Activated CD4-positive, alpha-beta memory T cell treated with anti-CD3 and anti-CD28 coated beads for 36 hours (primary cell): ENCODE measurements at regions not wholly inside any gene's neighbourhood (a gene's known extent, or its start where the extent isn't known, plus 50 kb on each side); places are given as distances from the start of the nearest gene placed in this dataset.

Experiments used
- CTCF ChIA-PET: fragments of 350-600 bp; sonication (Branson Sonifier 250); formaldehyde crosslinking; loops from one replicate; lab custom pipeline; 2021; ENCODE audit warnings: antibody characterized with exemption, inconsistent platforms; lab: Charles Lee
- POLR2A ChIA-PET: fragments of 350-600 bp; sonication (Branson Sonifier 250); formaldehyde crosslinking; loops from one replicate; lab custom pipeline; 2021; ENCODE audit warnings: antibody characterized with exemption; lab: Charles Lee
- DNase-seq: peaks from one replicate; pipeline ENCODE4 v3.0.0-alpha.2; 2020
- H3K27ac Mint-ChIP-seq: one replicate; pipeline ENCODE4 v1.8.0; 2021; ENCODE audit warnings: mixed read lengths
- H3K27me3 Mint-ChIP-seq: one replicate; pipeline ENCODE4 v1.8.0; 2021; ENCODE audit warnings: mixed read lengths
- H3K36me3 Mint-ChIP-seq: one replicate; pipeline ENCODE4 v1.8.0; 2021; ENCODE audit warnings: mixed read lengths
- H3K4me1 Mint-ChIP-seq: one replicate; pipeline ENCODE4 v1.8.0; 2021; ENCODE audit warnings: low read depth, mixed read lengths
- H3K4me3 Mint-ChIP-seq: one replicate; pipeline ENCODE4 v1.8.0; 2021; ENCODE audit warnings: mild to moderate bottlenecking, mixed read lengths
- H3K9me3 Mint-ChIP-seq: one replicate; pipeline ENCODE4 v1.8.0; 2021; ENCODE audit warnings: mixed read lengths
- intact Hi-C: fragments of 100-400 bp; cut with micrococcal nuclease; formaldehyde crosslinking; loops from one replicate; pipeline ENCODE4 v1.15.1; 2023

GRCh38 chr3:177481329-177481728 is 284.0 kb upstream of the TBL1XR1 start:
- intact Hi-C loops, result no loop called here
- no peak overlapping the region for H3K4me3 Mint-ChIP-seq
- H3K27ac Mint-ChIP-seq, result no peak overlapping the region
- no peaks in the 10 kb centered on the region for H3K4me1 Mint-ChIP-seq
- H3K27me3 Mint-ChIP-seq, result no peaks in the 10 kb centered on the region
- POLR2A ChIA-PET, result interaction anchor here (0.6 kb wide), 1 partner anchor 34 kb away, joined by 4 read pairs; no protein-coding TSS in a partner anchor
- CTCF ChIA-PET, result interaction anchor here (0.7 kb wide), 1 partner anchor 594 kb away, joined by 3 read pairs; no protein-coding TSS in a partner anchor
- no peak for DNase-seq
- H3K9me3 Mint-ChIP-seq, result no peaks in the 10 kb centered on the region
- H3K36me3 Mint-ChIP-seq, result no peaks in the 10 kb centered on the region

DNA sequence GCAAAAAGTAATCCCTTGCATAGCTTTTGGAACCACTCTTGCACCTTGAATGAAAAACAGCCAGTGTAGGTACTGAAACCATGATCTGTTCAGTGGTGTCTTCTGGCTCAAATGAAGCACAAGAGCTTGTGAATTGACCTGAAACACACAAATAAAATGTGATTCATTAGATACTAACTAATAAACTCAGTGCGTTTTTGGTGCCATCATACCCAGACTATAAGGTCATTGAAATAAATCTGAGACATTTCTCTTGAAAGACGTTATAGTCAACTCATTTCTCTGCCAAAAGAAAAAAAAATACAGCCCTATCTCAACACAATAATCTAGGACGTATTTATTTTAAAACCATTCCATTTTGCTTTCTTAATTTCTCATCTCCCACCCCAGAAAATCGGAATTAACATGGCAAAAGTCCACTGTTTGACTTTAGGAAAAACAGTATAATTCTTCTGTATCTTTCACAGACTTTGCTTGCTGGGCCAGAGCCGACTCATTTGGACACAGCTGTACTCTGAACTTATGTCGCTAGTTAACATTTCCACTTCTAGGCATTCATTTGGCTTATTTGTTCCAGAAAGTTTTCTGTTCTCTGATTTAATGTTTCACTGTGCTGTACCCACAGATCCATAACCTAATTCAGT is 284.9 kb upstream of the TBL1XR1 start:
- intact Hi-C loops, result no loop called here
- no peak for DNase-seq
- Mint-ChIP-seq H3K36me3 (no peaks in the 10 kb centered on the region), H3K9me3 (no peaks in the 10 kb centered on the region), H3K4me1 (no peaks in the 10 kb centered on the region), H3K27me3 (no peaks in the 10 kb centered on the region), H3K27ac (no peak overlapping the region), H3K4me3 (no peak overlapping the region)
- POLR2A ChIA-PET, result no interaction called here
- CTCF ChIA-PET, result interaction anchor here (0.7 kb wide), 2 partner anchors 574 to 594 kb away, joined by 3 read pairs; no protein-coding TSS in a partner anchor

- no peaks in the 10 kb centered on the region for H3K9me3 Mint-ChIP-seq
- ChIA-PET POLR2A (no interaction called here), CTCF (no interaction called here)
- no peaks in the 10 kb centered on the region for H3K36me3 Mint-ChIP-seq
- intact Hi-C loops, result no loop called here
- no peaks in the 10 kb centered on the region for H3K4me1 Mint-ChIP-seq
- no peaks in the 10 kb centered on the region for H3K27me3 Mint-ChIP-seq
- H3K4me3 Mint-ChIP-seq, result no peak overlapping the region
- no peak for DNase-seq
- no peak overlapping the region for H3K27ac Mint-ChIP-seq
These were observed 286.1 kb upstream of the TBL1XR1 start for GRCh38 chr3:177483182-177483967.

DNA sequence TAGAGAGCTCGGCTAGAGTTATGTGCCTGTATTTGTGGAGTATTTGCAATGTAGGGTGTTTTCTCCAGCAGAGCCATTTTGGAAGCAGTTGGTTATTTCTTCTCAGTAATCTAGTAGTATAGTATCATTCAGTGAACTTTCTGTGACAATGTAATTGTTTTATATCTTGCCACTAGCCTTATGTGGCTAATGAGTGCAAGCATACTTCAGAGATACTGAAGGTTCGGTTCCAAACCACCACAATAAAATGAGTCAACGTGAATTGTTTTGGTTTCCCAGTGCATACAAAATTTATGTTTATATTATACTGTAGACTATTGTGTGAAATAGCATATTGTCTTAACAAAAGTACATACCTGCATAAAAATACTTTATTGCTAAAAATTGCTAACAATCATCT is 286.9 kb upstream of the TBL1XR1 start:
- ChIA-PET CTCF (no interaction called here), POLR2A (no interaction called here)
- no peak for DNase-seq
- no peak overlapping the region for H3K4me3 Mint-ChIP-seq
- intact Hi-C loops, result no loop called here
- no peaks in the 10 kb centered on the region for H3K36me3 Mint-ChIP-seq
- H3K9me3 Mint-ChIP-seq, result no peaks in the 10 kb centered on the region
- H3K27ac Mint-ChIP-seq, result no peak overlapping the region
- peaks cover 4% of the 10 kb centered on the region for H3K4me1 Mint-ChIP-seq
- H3K27me3 Mint-ChIP-seq, result no peaks in the 10 kb centered on the region

- no peak for DNase-seq
- Mint-ChIP-seq H3K9me3 (no peaks in the 10 kb centered on the region), H3K4me3 (no peak overlapping the region), H3K27ac (no peak overlapping the region), H3K36me3 (no peaks in the 10 kb centered on the region), H3K27me3 (no peaks in the 10 kb centered on the region), H3K4me1 (peaks cover 5% of the 10 kb centered on the region)
- intact Hi-C loops, result no loop called here
- ChIA-PET CTCF (no interaction called here), POLR2A (no interaction called here)
These were observed 287.6 kb upstream of the TBL1XR1 start for GRCh38 chr3:177484926-177485325.

- H3K9me3 Mint-ChIP-seq, result no peaks in the 10 kb centered on the region
- no peaks in the 10 kb centered on the region for H3K27me3 Mint-ChIP-seq
- DNase-seq, result no peak
- ChIA-PET POLR2A (interaction anchor here (0.6 kb wide), 1 partner anchor 188 kb away, joined by 3 read pairs; no protein-coding TSS in a partner anchor), CTCF (no interaction called here)
- H3K27ac Mint-ChIP-seq, result no peak overlapping the region
- intact Hi-C loops, result no loop called here
- H3K4me3 Mint-ChIP-seq, result no peak overlapping the region
- peaks cover 5% of the 10 kb centered on the region for H3K4me1 Mint-ChIP-seq
- no peaks in the 10 kb centered on the region for H3K36me3 Mint-ChIP-seq
These were observed 290.4 kb upstream of the TBL1XR1 start for GRCh38 chr3:177487635-177488186.

GRCh38 chr3:177488740-177489139 is 291.5 kb upstream of the TBL1XR1 start:
- no peak overlapping the region for H3K27ac Mint-ChIP-seq
- no peaks in the 10 kb centered on the region for H3K9me3 Mint-ChIP-seq
- no peak overlapping the region for H3K4me3 Mint-ChIP-seq
- intact Hi-C loops, result no loop called here
- CTCF ChIA-PET, result no interaction called here
- no peaks in the 10 kb centered on the region for H3K27me3 Mint-ChIP-seq
- no peaks in the 10 kb centered on the region for H3K36me3 Mint-ChIP-seq
- POLR2A ChIA-PET, result no interaction called here
- DNase-seq, result no peak
- peaks cover 5% of the 10 kb centered on the region for H3K4me1 Mint-ChIP-seq

DNA sequence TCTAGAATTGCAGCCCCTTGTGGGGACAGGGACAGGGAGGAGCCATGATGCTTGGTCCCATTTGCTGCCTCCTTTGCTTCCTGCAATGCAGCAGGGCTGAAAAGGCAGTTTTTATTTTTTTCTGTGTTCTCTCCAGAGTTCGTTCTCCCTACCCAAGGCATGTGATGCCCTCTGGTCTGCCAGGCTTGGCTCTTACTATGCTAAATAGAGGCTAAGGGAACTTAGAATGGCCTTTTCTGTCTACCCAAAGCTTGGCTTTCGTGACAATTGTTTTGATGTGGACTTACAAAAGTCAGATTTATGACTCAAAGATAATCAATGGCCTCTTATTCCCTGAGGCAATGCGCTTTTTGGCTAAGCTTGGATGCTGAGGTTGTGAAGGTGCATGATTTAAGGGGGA is 293.3 kb upstream of the TBL1XR1 start:
- no peak for DNase-seq

GRCh38 chr3:177491296-177492032 is 294.2 kb upstream of the TBL1XR1 start:
- Mint-ChIP-seq H3K4me1 (peaks cover 5% of the 10 kb centered on the region), H3K27me3 (no peaks in the 10 kb centered on the region), H3K4me3 (no peak overlapping the region), H3K9me3 (no peaks in the 10 kb centered on the region), H3K36me3 (no peaks in the 10 kb centered on the region), H3K27ac (no peak overlapping the region)
- ChIA-PET POLR2A (interaction anchor here (0.6 kb wide), 1 partner anchor 230 kb away, joined by 3 read pairs; no protein-coding TSS in a partner anchor), CTCF (no interaction called here)
- no peak for DNase-seq
- intact Hi-C loops, result no loop called here

More for the DNA sequence above, 293.3 kb upstream of the TBL1XR1 start:
- H3K9me3 Mint-ChIP-seq, result no peaks in the 10 kb centered on the region
- CTCF ChIA-PET, result no interaction called here
- no peaks in the 10 kb centered on the region for H3K27me3 Mint-ChIP-seq
- intact Hi-C loops, result no loop called here
- H3K4me1 Mint-ChIP-seq, result peaks cover 5% of the 10 kb centered on the region
- no peak overlapping the region for H3K27ac Mint-ChIP-seq
- no peak overlapping the region for H3K4me3 Mint-ChIP-seq
- POLR2A ChIA-PET, result no interaction called here
- H3K36me3 Mint-ChIP-seq, result no peaks in the 10 kb centered on the region

- intact Hi-C loops, result no loop called here
- Mint-ChIP-seq H3K36me3 (no peaks in the 10 kb centered on the region), H3K27ac (no peak overlapping the region), H3K9me3 (no peaks in the 10 kb centered on the region), H3K4me1 (peaks cover 5% of the 10 kb centered on the region), H3K27me3 (no peaks in the 10 kb centered on the region), H3K4me3 (no peak overlapping the region)
- CTCF ChIA-PET, result no interaction called here
- POLR2A ChIA-PET, result no interaction called here
- no peak for DNase-seq
These were observed 295.8 kb upstream of the TBL1XR1 start for GRCh38 chr3:177493091-177493490.

GRCh38 chr3:177494216-177494615 is 296.9 kb upstream of the TBL1XR1 start:
- ChIA-PET CTCF (interaction anchor here (1.2 kb wide), 1 partner anchor 23 kb away, joined by 3 read pairs; no protein-coding TSS in a partner anchor), POLR2A (no interaction called here)
- Mint-ChIP-seq H3K27ac (no peak overlapping the region), H3K4me1 (peaks cover under 1% of the 10 kb centered on the region), H3K36me3 (no peaks in the 10 kb centered on the region), H3K4me3 (no peak overlapping the region), H3K27me3 (no peaks in the 10 kb centered on the region), H3K9me3 (no peaks in the 10 kb centered on the region)
- intact Hi-C loops, result no loop called here
- DNase-seq, result no peak

DNA sequence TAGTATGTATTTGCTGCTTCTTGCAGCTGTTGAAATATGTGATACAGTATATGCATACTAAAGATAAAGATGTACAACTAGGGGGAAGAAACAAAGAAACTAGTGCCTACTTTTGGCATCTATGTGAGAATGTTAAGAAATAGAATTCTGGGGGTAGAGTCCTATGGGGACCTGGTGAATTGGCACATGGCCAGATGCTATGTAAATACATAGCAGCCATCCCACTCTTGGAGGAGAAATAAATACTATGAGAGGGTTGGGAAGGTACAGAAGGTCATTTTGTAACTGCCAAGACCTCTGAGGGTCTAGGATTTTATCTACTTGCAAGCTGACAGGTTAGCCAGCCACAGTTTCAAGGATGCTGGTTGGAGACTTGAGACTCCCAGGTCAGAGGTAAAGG is 298.3 kb upstream of the TBL1XR1 start:
- no peaks in the 10 kb centered on the region for H3K36me3 Mint-ChIP-seq
- H3K27ac Mint-ChIP-seq, result no peak overlapping the region
- no peaks in the 10 kb centered on the region for H3K4me1 Mint-ChIP-seq
- intact Hi-C loops, result no loop called here
- H3K27me3 Mint-ChIP-seq, result no peaks in the 10 kb centered on the region
- ChIA-PET POLR2A (no interaction called here), CTCF (no interaction called here)
- H3K4me3 Mint-ChIP-seq, result no peak overlapping the region
- no peaks in the 10 kb centered on the region for H3K9me3 Mint-ChIP-seq
- no peak for DNase-seq
